ENCODE measurements at regions not wholly inside any gene's neighbourhood (a gene's known extent, or its start where the extent isn't known, plus 50 kb on each side); places are given as distances from the start of the nearest gene placed in this dataset.

DNA sequence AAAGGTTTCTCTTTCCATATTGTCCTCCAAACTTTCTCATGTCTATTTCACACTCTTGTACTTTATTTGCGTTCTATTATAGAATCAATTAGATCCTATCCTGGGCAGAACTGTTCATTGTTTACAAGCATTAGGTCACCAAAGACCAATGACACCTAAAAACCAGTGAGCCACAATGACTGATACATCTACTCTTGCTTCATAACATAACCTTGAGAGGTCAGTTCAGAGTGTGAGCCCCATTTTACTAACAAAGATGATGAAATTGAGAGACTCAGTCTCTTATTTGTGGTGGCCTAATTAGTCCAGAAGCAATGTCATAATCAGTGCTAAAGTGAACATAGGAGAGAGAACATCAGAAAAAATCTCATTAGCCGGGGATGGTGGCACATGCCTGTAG is 248.9 kb upstream of the RBBP8 start:
- no peak overlapping the region for H3K9ac ChIP-seq (ENCODE audit: low read depth, low read length)
- H3K4me3 ChIP-seq (ENCODE audit: low read depth, low read length) = no peak overlapping the region
- H3K4me1 ChIP-seq (ENCODE audit: control insufficient read depth, insufficient read depth, low read length) = no peaks in the 10 kb centered on the region
- H3K27me3 ChIP-seq (ENCODE audit: control insufficient read depth, insufficient read depth, low read length) = no peaks in the 10 kb centered on the region
- H3K9me3 ChIP-seq (ENCODE audit: control insufficient read depth, insufficient read depth, low read length) = peaks cover 6% of the 10 kb centered on the region
- H3K36me3 ChIP-seq (ENCODE audit: control insufficient read depth, insufficient read depth, low read length) = no peaks in the 10 kb centered on the region

- H3K27me3 ChIP-seq (ENCODE audit: control insufficient read depth, insufficient read depth, low read length) = no peaks in the 10 kb centered on the region
- H3K36me3 ChIP-seq (ENCODE audit: control insufficient read depth, insufficient read depth, low read length) = no peaks in the 10 kb centered on the region
- no peak overlapping the region for H3K4me3 ChIP-seq (ENCODE audit: low read depth, low read length)
- peaks cover 6% of the 10 kb centered on the region for H3K9me3 ChIP-seq (ENCODE audit: control insufficient read depth, insufficient read depth, low read length)
- no peaks in the 10 kb centered on the region for H3K4me1 ChIP-seq (ENCODE audit: control insufficient read depth, insufficient read depth, low read length)
- H3K9ac ChIP-seq (ENCODE audit: low read depth, low read length) = no peak overlapping the region
Observed at GRCh38 chr18:22685788-22686187, 247.3 kb upstream of the RBBP8 start.

DNA sequence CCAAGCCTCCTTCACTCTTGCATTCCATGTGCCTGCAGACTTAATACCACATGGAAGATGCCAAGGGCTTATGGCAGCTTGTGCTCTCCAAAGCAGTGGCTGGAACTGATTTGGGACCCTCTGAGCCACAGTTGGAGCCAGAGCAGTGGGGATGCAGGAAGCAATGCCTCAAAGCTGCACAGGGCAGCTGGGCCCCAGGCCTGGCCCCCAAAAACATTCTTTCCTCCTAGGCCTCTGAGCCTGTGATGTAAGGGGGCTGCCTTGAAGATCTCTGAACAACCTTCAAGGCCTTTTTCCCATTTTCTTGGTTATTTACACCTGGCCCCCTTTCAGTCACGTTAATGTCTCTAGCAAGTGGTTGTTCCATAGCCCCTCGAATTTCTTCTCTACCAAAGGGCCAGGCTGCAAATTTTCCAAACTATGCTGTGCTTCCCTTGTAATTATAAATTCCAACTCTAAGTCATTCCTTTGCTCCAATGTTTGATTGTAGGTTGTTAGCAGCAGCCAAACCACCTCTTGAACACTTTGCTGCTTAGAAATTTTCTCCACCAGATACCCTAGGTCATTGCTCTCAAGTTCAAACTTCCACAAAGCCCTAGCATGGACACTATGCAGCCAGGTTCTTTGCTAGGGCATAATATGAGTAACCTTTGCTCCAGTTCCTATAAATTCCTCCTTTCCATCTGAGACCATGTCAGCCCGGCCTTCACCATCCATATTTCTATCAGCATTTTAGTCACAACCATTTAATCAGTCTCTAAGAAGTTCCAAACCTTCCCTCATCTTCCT is 245.0 kb upstream of the RBBP8 start:
- Histone ChIP-seq H3K4me1 (ENCODE audit: control insufficient read depth, insufficient read depth, low read length) (no peaks in the 10 kb centered on the region), H3K27me3 (ENCODE audit: control insufficient read depth, insufficient read depth, low read length) (no peaks in the 10 kb centered on the region), H3K9ac (ENCODE audit: low read depth, low read length) (no peak overlapping the region), H3K9me3 (ENCODE audit: control insufficient read depth, insufficient read depth, low read length) (peaks cover 6% of the 10 kb centered on the region), H3K36me3 (ENCODE audit: control insufficient read depth, insufficient read depth, low read length) (no peaks in the 10 kb centered on the region), H3K4me3 (ENCODE audit: low read depth, low read length) (no peak overlapping the region)

- no peak overlapping the region for H3K9ac ChIP-seq (ENCODE audit: low read depth, low read length)
- H3K9me3 ChIP-seq (ENCODE audit: control insufficient read depth, insufficient read depth, low read length) = peaks cover 6% of the 10 kb centered on the region
- no peak overlapping the region for H3K4me3 ChIP-seq (ENCODE audit: low read depth, low read length)
- H3K27me3 ChIP-seq (ENCODE audit: control insufficient read depth, insufficient read depth, low read length) = no peaks in the 10 kb centered on the region
- no peaks in the 10 kb centered on the region for H3K36me3 ChIP-seq (ENCODE audit: control insufficient read depth, insufficient read depth, low read length)
- H3K4me1 ChIP-seq (ENCODE audit: control insufficient read depth, insufficient read depth, low read length) = no peaks in the 10 kb centered on the region
Observed at GRCh38 chr18:22688877-22689496, 244.1 kb upstream of the RBBP8 start.

- no peak overlapping the region for H3K9ac ChIP-seq (ENCODE audit: low read depth, low read length)
- peaks cover 6% of the 10 kb centered on the region for H3K9me3 ChIP-seq (ENCODE audit: control insufficient read depth, insufficient read depth, low read length)
- H3K27me3 ChIP-seq (ENCODE audit: control insufficient read depth, insufficient read depth, low read length) = no peaks in the 10 kb centered on the region
- H3K36me3 ChIP-seq (ENCODE audit: control insufficient read depth, insufficient read depth, low read length) = no peaks in the 10 kb centered on the region
- no peak overlapping the region for H3K4me3 ChIP-seq (ENCODE audit: low read depth, low read length)
- no peaks in the 10 kb centered on the region for H3K4me1 ChIP-seq (ENCODE audit: control insufficient read depth, insufficient read depth, low read length)
Observed at GRCh38 chr18:22689712-22690111, 243.4 kb upstream of the RBBP8 start.

DNA sequence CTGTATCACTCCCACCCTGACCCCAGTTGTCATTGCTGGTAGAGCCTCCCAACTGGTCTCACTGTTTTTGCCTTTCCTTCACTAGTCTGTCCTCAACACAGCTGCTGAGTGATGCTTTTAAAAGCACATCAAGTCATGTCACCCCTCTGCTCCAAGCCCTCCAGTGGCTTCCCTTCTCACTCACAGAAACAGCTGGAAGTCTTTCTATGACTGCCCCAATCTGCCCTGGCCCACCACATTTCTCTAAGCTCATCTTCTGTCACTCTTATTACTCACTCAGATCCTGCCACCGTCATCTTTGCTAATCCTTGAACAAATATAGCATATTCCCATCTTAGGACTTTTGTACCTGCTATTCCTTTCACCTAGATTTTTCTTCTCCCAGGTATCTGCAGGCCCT is 242.6 kb upstream of the RBBP8 start:
- Histone ChIP-seq H3K36me3 (ENCODE audit: control insufficient read depth, insufficient read depth, low read length) (no peaks in the 10 kb centered on the region), H3K27me3 (ENCODE audit: control insufficient read depth, insufficient read depth, low read length) (no peaks in the 10 kb centered on the region), H3K4me1 (ENCODE audit: control insufficient read depth, insufficient read depth, low read length) (no peaks in the 10 kb centered on the region), H3K9me3 (ENCODE audit: control insufficient read depth, insufficient read depth, low read length) (peaks cover 6% of the 10 kb centered on the region), H3K9ac (ENCODE audit: low read depth, low read length) (no peak overlapping the region), H3K4me3 (ENCODE audit: low read depth, low read length) (no peak overlapping the region)

DNA sequence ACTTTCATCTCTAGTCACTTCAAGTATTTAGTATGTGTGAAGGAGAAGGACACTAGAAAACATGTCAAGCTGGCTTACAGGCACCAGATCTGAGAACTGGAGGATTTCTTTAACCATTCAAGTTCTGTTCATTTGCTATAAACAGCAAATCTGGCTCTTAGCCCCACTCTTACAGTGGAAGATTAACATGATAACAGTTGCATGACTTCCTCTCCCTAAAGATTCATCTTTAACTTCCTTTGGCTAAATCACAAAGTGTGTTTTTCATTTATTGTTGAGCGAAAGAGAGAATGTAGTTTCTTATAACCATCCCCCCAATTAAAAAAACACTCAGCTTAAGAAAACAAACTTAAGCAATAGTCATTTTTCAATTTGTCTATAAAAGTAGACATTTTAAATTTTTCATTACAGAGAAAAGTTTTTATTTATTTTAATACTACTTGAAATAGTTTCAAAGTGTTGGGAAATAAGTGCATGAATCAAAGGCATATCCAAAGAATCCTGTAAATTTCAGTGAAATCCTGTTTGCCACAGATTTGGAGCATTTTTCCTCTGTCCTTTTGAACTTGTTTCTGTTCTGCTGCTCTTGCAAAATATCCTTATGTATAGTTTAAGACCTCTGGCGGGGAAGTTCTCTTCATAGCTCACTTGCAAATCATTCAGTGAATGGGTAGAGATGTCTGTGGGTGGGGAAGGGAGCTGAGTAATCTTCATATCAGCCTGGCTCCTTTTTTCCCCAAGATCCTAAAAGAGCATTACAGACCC is 241.0 kb upstream of the RBBP8 start:
- Histone ChIP-seq H3K4me3 (ENCODE audit: low read depth, low read length) (no peak overlapping the region), H3K9ac (ENCODE audit: low read depth, low read length) (no peak overlapping the region), H3K4me1 (ENCODE audit: control insufficient read depth, insufficient read depth, low read length) (no peaks in the 10 kb centered on the region), H3K36me3 (ENCODE audit: control insufficient read depth, insufficient read depth, low read length) (no peaks in the 10 kb centered on the region), H3K27me3 (ENCODE audit: control insufficient read depth, insufficient read depth, low read length) (no peaks in the 10 kb centered on the region), H3K9me3 (ENCODE audit: control insufficient read depth, insufficient read depth, low read length) (peaks cover 6% of the 10 kb centered on the region)

DNA sequence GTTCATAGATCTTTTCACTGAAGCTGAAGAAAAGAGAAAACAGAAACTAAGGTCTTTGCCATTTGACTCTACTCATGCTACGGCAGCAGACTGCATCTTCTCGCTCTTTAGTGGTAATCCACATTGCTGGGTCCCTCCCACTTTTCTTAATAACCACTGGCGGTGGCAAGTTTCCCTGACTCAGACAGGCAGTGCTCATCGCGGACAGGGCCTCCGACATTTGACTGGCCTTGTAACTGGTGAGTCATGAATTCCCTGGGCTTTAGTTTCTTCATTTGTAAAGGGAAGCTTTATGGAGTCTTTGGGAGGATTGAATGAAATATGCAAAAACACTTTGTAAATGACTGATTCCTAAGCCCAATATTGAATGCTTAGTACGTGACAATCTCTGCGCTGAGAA is 238.2 kb upstream of the RBBP8 start:
- H3K27me3 ChIP-seq (ENCODE audit: control insufficient read depth, insufficient read depth, low read length) = no peaks in the 10 kb centered on the region
- no peaks in the 10 kb centered on the region for H3K4me1 ChIP-seq (ENCODE audit: control insufficient read depth, insufficient read depth, low read length)
- H3K4me3 ChIP-seq (ENCODE audit: low read depth, low read length) = no peak overlapping the region
- H3K9ac ChIP-seq (ENCODE audit: low read depth, low read length) = no peak overlapping the region
- H3K36me3 ChIP-seq (ENCODE audit: control insufficient read depth, insufficient read depth, low read length) = no peaks in the 10 kb centered on the region
- H3K9me3 ChIP-seq (ENCODE audit: control insufficient read depth, insufficient read depth, low read length) = no peaks in the 10 kb centered on the region

DNA sequence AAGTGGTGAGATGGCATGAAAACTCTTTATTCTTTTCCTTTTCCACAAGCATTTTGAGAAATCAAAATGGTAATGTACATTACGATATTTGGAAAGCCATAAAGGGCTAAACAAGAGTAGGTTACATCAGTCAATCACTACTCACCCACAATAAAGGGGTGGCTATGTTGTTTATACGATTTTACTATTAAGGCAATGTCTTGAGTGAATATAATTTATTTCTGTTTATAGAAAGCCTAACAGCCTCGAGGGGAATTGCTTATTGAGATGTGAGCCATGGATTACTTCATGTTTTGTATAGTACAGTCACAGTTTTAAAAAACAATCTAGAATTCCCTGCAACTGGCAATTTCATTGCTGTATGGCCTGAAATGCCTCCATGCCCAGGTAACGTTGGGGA is 237.5 kb upstream of the RBBP8 start:
- Histone ChIP-seq H3K9me3 (ENCODE audit: control insufficient read depth, insufficient read depth, low read length) (no peaks in the 10 kb centered on the region), H3K27me3 (ENCODE audit: control insufficient read depth, insufficient read depth, low read length) (no peaks in the 10 kb centered on the region), H3K9ac (ENCODE audit: low read depth, low read length) (no peak overlapping the region), H3K4me1 (ENCODE audit: control insufficient read depth, insufficient read depth, low read length) (no peaks in the 10 kb centered on the region), H3K4me3 (ENCODE audit: low read depth, low read length) (no peak overlapping the region), H3K36me3 (ENCODE audit: control insufficient read depth, insufficient read depth, low read length) (no peaks in the 10 kb centered on the region)

DNA sequence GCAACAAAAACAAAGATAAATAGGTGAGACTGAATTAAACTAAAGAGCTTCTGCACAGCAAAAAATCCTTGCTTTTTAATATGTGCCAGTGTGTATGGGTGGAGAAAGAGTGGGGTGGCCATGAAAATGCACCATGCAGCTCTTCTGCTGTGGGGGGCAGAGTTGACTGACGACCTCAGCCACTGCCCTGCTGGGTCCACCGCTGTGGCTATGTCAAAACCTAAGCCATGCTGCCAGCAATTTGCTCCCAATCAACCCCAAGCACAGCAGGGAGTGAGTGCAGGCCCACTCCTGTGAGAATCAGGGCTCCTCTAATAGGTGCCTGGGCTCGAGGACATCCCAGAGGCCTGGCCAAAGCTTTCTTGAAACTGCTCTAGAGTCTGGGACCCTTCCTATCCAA is 235.6 kb upstream of the RBBP8 start:
- H3K27me3 ChIP-seq (ENCODE audit: control insufficient read depth, insufficient read depth, low read length) = no peaks in the 10 kb centered on the region
- no peaks in the 10 kb centered on the region for H3K4me1 ChIP-seq (ENCODE audit: control insufficient read depth, insufficient read depth, low read length)
- no peak overlapping the region for H3K9ac ChIP-seq (ENCODE audit: low read depth, low read length)
- H3K36me3 ChIP-seq (ENCODE audit: control insufficient read depth, insufficient read depth, low read length) = no peaks in the 10 kb centered on the region
- H3K4me3 ChIP-seq (ENCODE audit: low read depth, low read length) = no peak overlapping the region
- H3K9me3 ChIP-seq (ENCODE audit: control insufficient read depth, insufficient read depth, low read length) = no peaks in the 10 kb centered on the region

DNA sequence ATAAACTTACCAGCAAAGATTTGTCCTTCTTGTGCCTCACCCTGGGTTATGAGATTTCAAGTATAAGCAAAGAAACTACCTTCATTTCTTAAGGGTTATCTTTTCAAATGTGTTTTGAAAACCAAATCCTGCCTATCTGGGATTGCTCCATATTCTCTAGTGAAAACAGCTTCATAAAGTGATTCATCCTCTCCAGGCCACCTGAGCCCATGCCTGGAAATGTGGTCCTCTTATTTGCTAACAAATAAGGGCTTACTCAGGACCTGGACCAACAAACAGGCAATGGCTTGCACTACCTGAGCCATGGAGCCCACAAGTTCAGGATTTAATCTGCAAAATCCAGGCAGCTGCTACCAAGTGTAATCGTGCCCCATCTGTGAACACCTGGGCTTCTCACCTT is 234.4 kb upstream of the RBBP8 start:
- H3K27me3 ChIP-seq (ENCODE audit: control insufficient read depth, insufficient read depth, low read length) = no peaks in the 10 kb centered on the region

DNA sequence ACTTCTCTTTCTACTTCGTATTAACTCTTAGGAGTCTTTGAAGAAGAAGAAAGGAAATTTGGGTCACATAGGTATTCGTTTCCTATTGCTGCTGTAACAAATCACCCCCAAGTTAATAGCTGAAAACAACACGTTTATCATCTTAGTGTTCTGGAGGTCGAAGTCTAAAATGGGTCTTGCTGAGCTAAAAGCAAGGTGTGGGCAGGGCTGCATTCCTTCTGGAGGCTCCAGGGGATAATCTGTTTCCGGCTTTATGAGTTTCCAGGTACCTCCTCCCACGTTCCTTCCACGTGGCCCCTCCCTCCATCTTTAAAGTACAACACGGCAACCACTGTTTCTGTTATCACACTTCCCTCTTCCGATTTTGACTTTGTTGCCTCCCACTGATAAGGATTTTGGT is 233.5 kb upstream of the RBBP8 start:
- Histone ChIP-seq H3K9ac (ENCODE audit: low read depth, low read length) (no peak overlapping the region), H3K36me3 (ENCODE audit: control insufficient read depth, insufficient read depth, low read length) (no peaks in the 10 kb centered on the region), H3K27me3 (ENCODE audit: control insufficient read depth, insufficient read depth, low read length) (no peaks in the 10 kb centered on the region), H3K4me3 (ENCODE audit: low read depth, low read length) (no peak overlapping the region), H3K9me3 (ENCODE audit: control insufficient read depth, insufficient read depth, low read length) (no peaks in the 10 kb centered on the region), H3K4me1 (ENCODE audit: control insufficient read depth, insufficient read depth, low read length) (no peaks in the 10 kb centered on the region)

More for the DNA sequence above, 234.4 kb upstream of the RBBP8 start:
- Histone ChIP-seq H3K9me3 (ENCODE audit: control insufficient read depth, insufficient read depth, low read length) (no peaks in the 10 kb centered on the region), H3K4me1 (ENCODE audit: control insufficient read depth, insufficient read depth, low read length) (no peaks in the 10 kb centered on the region), H3K36me3 (ENCODE audit: control insufficient read depth, insufficient read depth, low read length) (no peaks in the 10 kb centered on the region), H3K4me3 (ENCODE audit: low read depth, low read length) (no peak overlapping the region), H3K9ac (ENCODE audit: low read depth, low read length) (no peak overlapping the region)
